GM21381 (cell line): ENCODE measurements at regions not wholly inside any gene's neighbourhood (a gene's known extent, or its start where the extent isn't known, plus 50 kb on each side); places are given as distances from the start of the nearest gene placed in this dataset.
"Not testable (repeated sequence)": the region's sequence is repeated elsewhere in the genome, so short reads cannot be mapped to it uniquely, and the experiment has no call there.

ENCODE experiments used
- ATAC-seq: cut with Tn5 transposase; IDR thresholded peaks from one replicate; pipeline ENCODE4 v1.9.1; 2021; ENCODE audit warnings: mild to moderate bottlenecking, moderate library complexity; ENCODE audit not compliant: unreplicated experiment

DNA sequence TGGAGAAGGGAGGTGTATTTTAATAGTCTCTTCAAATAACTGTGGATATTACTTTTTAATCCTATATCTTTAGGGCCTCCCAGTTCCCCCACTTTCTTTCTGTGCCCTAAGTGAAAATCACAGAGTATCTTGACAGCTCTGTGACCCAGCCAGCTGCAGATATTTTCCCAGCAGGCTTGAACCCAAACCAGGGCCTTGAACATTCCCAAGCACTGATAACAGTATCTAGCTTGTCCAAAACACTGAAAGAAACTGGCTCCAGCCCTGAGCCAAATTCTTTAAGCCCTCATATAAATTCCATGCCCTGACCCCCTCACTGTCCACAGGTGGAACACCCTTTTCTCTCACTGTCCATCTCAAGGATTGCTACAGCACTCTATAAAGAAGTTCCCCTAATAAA lies 388.1 kb upstream of the CHAC2 start:
- no peak for ATAC-seq

DNA sequence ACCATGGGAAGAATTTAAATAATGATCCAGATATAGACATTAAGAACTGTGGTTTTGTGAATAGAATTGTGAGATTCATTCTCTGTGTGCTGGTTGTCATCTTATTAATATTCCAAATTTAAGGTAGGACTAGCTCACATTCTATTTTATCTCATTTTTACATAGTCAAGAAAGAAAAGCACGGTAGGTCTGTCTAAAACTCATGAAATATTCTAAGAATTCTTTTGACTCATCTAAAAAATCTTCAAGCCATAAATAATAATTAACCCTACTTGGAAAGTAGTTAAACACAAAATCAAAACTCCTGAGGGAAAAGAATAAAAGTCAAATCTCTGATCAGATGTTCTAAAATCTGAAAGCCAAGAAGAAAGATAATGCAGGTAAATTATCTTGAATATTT lies 388.8 kb upstream of the CHAC2 start:
- ATAC-seq = no peak

DNA sequence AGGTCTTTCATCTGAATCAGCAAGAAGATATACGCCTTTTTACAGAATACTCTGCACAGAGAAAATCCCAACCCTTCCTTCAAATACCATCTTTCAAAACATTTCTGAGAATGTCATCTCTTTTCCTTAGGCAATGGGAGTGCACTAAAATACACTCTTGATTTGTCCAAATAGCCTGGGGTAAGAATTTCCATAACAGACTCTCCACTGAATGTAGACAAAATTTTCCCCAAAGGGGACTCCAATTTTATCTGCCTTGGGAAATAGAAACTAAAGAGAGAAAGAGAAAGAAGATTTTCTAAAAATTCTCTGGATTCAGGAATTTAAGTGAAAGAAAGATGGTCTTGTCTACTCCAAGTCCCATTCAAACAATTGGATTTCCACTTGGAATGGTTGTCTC lies 394.5 kb upstream of the CHAC2 start:
- ATAC-seq = no peak

DNA sequence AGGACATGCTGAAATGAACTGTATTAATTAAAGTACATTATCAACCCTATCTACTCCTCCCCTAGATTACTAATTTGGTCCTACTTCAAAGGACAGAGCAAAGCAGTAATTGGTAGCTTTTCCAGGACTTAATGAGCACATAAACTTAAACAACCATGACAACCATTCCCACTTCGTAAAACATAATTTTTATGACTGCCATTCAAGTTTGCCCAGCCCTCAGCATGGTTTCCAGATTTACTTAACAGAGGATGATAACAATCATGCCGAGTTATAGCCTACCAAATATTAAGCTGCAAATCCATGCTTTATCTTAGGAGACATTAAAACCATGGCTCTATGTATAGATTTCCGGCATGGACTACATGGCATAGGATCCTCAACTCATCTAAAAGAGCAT lies 401.1 kb upstream of the CHAC2 start:
- no peak for ATAC-seq

DNA sequence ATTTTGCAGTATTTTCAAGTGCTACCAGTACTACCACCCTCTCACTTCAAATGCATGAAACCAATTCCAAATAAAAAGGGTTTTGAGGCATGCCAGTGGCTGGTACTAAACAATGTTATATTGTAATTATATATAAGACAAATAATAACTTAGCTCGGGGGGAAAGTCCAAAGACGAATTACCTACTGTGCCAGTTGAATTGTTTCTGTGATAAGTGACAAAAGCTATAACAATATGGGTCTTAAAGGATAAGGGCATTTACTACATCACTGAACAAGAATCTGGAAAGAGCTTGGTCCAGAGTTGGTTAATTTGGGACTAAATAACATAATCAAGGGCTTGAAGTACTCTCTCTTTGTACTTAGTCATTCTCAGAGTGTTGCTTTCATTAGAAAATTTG lies 404.7 kb upstream of the CHAC2 start:
- no peak for ATAC-seq

DNA sequence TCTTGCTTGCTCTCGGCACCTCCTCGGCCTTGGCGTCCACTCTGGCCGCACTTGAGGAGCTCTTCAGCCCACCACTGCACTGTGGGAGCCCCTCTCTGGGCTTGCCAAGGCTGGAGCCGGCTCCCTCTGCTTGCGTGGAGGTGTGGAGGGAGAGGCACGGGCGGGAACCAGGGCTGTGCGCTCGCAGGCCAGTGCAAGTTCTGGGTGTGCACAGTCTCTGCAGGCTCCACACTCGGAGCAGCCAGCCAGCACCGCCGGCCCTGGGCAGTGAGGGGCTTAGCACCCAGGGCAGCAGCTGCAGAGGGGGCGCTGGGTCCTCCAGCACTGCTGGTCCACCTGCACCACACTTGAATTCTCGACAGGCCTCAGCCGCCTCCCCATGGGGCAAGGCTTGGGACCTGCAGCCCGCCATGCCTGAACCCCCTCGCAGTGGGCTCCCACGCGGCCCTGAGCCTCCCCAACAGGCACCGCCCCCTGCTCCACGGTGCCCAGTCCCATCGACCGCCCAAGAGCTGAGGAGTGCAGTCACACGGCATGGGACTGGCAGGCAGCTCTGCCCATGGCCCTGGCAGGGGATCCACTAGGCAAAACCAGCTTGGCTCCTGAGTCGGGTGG lies 411.2 kb upstream of the CHAC2 start:
- no peak for ATAC-seq

DNA sequence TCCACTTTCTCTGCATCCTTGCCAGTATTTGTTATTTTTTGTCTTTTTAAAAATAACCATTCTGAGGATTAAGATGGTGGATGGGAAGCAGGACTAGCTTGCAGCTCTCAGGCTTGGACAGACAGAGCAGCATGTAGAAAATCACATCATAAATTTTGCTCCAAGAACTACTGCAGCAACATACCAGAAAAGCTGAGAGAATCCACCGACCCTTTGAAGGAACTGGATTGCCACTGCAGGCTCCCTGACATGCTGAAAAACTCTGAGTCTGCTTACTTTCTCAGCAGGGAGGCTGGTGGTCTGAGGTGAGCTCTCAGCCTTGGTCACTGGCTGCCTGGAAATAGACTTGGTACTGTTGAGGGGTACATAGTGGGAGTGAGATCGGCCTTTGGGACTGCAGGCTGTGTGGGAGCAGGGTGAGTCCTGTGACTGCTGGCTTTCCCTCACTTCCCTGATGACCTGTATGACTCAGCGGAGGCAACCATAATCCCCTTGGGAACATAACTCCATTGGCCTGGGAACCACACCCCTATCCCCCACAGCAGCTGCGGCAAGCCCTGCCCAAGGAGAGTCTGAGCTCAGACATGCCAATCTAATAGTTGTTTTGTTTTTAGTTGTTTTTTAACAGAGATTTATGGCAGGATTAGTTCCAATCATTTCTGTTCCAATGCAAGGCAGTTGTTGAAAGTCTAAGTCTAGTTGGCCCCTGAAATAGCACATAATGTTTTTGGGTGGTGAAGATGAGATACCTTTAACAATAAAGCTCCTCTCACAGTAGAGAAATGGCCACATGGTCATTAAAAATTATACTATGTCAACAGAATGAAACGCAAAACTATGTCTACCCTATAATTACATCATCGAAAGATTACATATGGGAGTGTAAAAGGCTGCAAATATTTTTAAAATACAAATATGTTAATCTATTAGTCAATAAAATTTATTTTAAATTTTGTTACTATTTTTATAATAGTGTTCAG lies 414.2 kb upstream of the CHAC2 start:
- ATAC-seq = no peak

DNA sequence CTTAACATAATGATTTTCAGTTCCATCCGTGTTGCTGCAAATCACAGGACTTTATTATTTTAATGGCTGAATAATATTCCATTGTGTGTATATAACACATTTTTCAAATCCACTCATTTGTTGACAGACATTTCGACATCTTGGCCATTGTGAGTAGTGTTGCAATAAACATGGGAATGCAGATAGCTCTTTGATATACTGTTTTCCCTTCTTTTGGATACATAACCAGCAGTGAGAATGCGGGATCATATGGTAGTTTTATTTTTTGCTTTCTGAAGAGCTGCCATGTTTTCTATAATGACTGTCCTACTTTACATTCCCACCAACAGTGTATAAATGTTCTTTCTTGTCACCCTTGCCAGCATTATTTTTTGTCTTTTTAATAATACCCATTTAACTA lies 420.3 kb upstream of the CHAC2 start:
- no peak for ATAC-seq

DNA sequence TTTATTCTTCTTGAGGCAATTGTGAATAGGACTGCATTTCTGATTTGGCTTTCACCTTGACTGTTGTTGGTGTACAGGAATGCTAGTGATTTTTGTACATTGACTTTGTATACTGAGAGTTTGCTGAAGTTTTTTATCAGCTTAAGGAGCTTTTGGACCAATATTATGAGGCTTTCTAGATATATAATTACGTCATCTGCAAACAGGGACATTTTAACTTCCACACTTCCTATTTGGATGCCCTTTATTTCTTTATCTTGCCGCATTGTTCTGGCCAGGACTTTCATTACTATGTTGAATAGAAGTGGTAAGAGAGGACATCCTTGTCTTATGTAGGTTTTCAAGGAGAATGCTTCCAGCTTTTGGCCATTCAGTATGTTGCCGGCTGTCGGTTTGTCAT lies 425.4 kb upstream of the CHAC2 start:
- no peak for ATAC-seq

DNA sequence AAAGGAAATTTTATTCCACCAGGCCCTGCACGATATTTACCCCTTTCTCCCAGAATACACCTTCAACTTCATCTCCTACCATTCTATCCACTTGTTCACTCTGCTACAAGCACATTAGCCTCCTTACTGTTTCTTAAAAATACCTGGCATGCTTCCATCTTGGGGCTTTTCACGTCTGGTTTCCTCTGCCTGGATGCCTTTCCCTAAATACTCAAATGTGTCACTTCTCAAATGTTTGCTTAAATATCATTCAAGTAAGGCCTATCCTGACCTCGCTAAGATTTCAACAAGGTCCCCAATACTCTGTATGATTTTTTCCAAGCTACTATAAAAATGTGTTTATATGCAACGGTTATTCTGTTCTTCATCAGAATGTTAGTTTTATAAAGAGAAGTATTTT lies 433.0 kb upstream of the CHAC2 start:
- no peak for ATAC-seq

DNA sequence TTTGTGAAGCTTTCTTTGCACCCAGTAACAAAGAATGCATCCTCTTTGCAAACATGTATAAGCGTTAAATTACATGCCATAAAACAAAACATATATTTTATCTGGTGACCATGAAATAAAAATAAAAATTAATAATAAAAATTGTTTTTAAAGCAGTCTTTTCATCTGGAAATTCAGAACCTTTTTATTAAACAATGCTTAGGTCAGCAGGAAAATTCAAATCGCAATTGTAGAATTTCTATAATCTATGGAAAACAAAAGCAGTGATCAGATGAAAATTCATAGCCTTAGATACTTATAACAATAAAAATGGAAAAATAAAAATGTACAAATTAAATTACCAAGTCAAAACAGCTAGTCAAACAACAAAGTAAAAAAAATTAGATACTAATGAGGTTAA lies 435.9 kb upstream of the CHAC2 start:
- no peak for ATAC-seq

DNA sequence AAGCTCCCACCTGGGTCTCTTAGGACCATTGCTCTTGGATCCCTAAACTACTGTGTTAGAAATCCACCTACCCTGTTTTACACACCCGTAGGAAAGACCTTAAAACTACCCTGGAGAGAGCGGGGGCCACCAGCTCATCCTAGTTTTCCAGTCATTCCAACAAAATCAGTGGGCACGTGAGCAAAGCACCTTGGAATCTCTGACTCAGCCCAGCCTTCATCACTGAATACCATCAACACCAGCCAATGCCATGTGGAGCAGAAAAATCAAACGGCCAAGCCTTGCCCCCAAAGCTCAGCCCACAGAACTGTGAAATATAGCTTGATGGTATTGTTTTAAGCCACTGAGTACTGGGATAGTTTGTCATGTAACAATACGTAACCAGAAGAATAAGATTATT lies 449.7 kb upstream of the CHAC2 start:
- ATAC-seq = no peak

DNA sequence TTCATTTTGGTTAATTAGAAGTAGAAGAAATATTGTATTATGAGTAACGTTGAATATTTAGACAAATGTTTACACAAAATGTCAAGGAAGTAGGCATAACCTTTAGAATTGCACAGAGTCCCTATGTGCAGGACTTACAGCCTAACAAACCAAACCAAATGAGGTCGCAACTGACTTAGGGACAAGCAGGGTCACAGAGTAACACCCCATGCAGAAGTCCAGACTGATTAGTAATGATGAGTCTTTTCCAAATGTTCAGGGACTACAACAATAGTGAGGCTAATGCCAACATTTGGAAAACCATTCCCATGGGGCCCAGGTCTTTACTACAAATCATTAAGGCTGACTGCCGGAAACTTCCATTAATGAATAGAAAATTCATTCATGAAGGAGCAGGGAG lies 452.5 kb upstream of the CHAC2 start:
- no peak for ATAC-seq

DNA sequence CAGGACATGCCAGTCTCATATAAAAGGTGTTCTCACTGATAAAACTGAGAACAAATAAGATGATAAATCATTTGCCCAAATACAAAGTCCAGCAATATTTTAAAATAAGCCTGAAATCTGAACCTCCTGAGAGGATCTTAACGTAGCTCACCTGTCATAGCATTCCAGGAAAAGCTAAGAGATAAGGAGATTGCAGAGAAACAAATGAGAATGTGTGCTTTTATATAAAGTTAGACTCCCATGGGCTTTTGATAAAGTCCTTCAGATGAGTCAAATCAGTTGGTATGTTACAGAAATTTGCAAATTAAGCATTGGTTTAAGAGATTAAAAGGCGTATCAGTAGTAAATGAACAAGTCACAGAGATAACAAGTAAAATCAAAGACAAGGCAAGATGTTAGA lies 452.9 kb upstream of the CHAC2 start:
- no peak for ATAC-seq

DNA sequence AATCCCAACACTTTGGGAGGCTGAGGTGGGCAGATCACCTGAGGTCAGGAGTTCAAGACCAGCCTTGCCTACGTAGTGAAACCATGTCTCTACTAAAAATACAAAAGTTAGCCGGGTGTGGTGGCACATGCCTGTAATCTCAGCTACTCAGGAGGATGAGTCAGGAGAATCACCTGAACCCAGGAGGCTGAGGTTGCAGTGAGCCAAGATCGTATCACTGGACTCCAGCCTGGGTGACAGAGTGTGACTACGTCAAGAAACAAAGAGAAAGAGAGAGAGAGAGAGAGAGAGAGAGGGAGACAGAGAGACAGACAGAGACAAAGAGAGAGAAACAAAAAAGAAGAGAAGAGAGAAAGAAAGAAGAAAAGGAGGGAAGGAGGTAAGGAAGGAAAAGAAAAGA lies 454.0 kb upstream of the CHAC2 start:
- not testable (repeated sequence) for ATAC-seq

DNA sequence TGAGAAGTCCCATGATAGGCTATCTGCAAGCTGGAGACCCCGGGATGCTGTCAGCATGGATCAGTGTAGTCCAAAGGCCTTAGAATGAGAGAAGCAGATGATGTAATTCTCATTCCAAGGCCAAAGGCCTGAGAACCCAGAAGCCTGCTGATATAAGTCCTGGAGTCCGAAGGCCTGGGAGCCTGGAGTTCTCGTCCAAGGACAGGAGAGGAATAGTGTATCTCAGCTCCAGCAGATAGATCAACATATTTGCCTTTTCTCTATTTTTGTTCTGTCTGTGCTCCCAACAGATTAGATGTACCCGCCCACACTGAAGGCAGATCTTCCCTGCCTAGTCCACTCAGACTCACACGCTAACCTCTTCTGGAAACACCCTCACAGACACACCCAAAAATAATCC lies 454.9 kb upstream of the CHAC2 start:
- no peak for ATAC-seq

DNA sequence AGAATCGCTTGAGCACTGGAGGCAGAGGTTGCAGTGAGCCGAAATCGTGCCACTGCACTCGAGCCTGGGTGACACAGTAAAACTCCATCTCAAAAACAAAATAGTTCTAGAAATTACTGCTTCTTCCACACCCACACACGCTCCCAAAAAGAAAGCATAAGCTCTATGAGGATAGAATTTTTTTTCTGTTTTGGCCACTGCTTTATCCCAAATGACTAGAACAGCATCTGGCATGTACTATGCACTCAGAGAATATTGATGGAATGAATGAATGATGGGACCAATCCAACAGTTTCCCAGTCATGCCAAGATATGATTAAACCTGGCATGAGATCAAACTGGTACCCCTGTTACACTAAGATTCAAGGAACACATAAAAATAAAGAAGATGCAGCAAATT lies 455.4 kb upstream of the CHAC2 start:
- no peak for ATAC-seq

DNA sequence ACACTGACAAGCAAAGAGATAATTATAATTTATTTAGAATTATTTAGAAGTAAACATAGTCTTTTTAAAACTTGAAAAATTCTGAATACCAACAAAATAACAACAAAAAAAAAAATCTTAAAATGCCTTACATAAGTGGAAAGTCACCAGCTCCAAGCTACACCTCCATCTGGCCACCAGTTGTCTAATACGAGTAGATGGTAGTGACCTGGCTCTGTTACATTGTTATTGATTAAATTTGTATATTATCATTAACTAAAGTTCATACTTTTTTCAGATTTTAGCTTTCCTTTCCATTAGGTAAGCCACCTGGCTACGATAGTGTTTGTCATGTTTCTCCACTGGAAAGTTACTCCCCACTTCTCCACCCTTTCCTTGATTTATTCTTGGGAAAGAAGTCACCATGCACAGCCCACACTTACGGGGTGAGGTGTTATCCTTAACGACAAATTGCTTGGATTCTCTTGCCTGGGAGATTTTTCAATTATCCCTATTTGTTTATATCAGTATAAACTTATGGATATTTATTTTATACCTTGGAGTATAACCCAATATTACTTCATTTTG lies 464.5 kb upstream of the CHAC2 start:
- ATAC-seq = no peak

DNA sequence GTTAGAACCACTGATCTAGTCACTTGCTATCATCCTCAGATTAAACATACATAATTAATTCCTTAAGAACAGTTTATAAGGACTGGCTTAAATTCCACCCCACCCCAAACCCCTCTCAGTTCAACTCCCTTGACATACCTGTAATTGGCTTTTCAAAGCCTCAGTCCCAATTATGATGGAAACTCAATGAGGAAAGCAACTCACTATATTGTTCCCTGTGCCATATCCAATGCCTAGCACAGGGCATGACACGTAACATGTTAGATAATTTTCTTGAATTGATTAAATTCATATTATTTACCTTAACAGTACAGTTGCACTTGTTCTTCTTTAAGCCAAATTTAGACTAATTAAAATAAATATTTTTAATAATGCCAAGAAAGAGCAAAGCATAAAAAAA lies 465.1 kb upstream of the CHAC2 start:
- no peak for ATAC-seq

DNA sequence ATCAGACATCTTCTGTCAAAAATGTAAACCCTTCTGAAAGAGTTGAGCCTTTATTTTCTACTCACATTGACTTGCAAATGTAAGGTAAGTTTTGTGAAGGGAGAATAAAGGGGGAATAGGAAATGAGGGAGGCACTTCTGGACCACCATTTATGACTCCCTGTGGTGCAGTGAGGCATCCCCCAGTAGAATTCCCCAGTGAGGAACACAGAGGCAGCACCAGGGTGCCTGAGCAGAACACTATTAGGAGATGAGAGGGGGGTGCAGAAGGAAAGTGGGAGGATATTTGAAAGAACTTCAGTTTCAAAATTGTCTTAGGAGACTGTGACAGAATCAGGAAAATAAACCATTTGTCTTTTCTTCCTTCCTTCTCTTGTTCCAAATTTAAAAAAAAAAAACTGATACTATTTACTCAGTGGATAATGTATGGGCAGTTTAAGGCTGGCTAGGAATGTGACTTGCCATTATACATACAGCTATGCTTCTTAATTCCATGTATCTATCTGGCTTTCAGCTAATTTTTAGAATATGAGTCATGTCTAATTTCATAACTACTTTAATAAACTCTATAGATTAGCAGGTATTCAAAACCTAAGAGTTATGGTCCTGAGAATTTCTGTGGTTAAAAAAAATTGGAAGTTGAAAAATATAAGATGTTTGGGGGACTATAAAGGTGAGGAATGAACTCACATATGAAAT lies 478.1 kb upstream of the CHAC2 start:
- ATAC-seq = no peak

DNA sequence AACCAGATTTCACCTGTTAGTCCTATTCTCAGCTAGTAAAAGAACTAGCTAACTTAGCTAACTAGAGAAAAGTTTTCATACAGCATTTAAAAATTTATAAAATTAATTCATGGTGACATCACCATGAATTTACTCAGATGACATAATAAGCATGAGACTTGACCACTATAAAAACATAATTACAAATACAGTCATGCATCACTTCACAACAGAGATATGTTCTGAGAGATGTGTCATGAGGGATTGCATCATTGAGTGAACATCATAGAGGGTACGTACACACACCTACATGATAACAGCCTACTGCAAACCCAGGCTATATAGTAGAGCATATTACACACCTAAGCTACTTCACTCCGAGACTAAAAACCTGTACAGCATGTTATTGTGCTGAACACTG lies 481.3 kb upstream of the CHAC2 start:
- no peak for ATAC-seq

DNA sequence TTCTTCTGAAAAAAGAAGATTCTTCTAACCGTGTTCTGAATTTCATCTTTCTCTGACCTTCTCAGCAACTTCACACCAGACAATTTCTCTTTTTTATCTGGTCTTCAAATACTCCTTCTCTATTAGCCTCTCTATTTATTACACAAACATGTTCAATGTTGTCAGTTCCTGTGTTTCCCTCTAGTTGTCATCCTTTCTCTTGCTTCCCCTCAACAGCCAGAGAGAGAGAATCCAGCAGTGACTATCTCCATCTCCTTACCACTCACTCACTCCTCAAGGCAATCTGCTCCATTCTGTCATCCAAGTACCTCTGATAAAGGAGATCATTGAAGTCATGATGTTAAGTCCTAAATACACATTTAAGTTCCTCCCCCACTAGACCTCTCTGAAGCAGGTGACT lies 491.9 kb upstream of the CHAC2 start:
- no peak for ATAC-seq
